ENCODE measurements at regions not wholly inside any gene's neighbourhood (a gene's known extent, or its start where the extent isn't known, plus 50 kb on each side); places are given as distances from the start of the nearest gene placed in this dataset.

DNA sequence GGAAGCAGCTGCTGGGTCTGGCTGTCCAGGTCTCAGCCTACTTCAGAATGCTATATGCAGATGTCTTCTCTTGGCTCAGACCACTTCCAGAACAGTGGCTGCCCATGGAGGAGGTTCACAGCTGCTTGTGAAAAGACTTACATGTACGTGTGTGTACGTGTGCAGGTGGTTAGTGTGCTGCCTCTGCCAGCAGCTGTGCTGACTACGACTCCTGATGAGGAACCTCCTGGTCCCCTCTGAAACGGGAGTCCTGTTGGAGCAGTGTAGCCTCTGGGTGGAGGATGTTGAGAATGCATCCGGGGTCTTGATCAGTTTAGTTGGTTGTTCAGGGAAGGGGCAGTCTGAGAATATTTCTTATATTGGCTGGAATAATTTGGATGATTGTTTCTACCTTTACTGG lies 155.9 kb upstream of the WDR1 start:
- no peaks in the 10 kb centered on the region for H4K20me1 ChIP-seq (replicated peaks; ENCODE audit: insufficient read depth)
- no peaks in the 10 kb centered on the region for H3K4me1 ChIP-seq (ENCODE audit: insufficient read depth)
- no peak overlapping the region for H2AFZ ChIP-seq
- Mint-ChIP-seq H3K4me3 (no peak overlapping the region), H3K27me3 (ENCODE audit: insufficient read depth, low read depth, poor library complexity) (peaks cover 1% of the 10 kb centered on the region), H3K27ac (no peak overlapping the region), H3K36me3 (ENCODE audit: low read depth) (no peaks in the 10 kb centered on the region), H3K4me1 (no peaks in the 10 kb centered on the region), H3K9me3 (no peaks in the 10 kb centered on the region)
- H3K27me3 ChIP-seq (ENCODE audit: insufficient read depth), result no peaks in the 10 kb centered on the region
- no peak overlapping the region for H3K4me2 ChIP-seq
- no peak for TF ChIP-seq STAT1 (IDR thresholded peaks at IDR 0.05; ENCODE audit: unreplicated experiment)
- TF ChIP-seq, protein P1, sequence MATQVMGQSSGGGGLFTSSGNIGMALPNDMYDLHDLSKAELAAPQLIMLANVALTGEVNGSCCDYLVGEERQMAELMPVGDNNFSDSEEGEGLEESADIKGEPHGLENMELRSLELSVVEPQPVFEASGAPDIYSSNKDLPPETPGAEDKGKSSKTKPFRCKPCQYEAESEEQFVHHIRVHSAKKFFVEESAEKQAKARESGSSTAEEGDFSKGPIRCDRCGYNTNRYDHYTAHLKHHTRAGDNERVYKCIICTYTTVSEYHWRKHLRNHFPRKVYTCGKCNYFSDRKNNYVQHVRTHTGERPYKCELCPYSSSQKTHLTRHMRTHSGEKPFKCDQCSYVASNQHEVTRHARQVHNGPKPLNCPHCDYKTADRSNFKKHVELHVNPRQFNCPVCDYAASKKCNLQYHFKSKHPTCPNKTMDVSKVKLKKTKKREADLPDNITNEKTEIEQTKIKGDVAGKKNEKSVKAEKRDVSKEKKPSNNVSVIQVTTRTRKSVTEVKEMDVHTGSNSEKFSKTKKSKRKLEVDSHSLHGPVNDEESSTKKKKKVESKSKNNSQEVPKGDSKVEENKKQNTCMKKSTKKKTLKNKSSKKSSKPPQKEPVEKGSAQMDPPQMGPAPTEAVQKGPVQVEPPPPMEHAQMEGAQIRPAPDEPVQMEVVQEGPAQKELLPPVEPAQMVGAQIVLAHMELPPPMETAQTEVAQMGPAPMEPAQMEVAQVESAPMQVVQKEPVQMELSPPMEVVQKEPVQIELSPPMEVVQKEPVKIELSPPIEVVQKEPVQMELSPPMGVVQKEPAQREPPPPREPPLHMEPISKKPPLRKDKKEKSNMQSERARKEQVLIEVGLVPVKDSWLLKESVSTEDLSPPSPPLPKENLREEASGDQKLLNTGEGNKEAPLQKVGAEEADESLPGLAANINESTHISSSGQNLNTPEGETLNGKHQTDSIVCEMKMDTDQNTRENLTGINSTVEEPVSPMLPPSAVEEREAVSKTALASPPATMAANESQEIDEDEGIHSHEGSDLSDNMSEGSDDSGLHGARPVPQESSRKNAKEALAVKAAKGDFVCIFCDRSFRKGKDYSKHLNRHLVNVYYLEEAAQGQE (IDR thresholded peaks at IDR 0.05; ENCODE audit: unreplicated experiment), result no peak
- no peak for TF ChIP-seq CREB1 (CRISPR knock-in tag; IDR thresholded peaks at IDR 0.05; ENCODE audit: low read depth)
- H3K36me3 ChIP-seq (ENCODE audit: insufficient read depth), result no peaks in the 10 kb centered on the region
- peaks cover 8% of the 10 kb centered on the region for H3K9me2 ChIP-seq (ENCODE audit: insufficient read depth)
- ATAC-seq, result no peak
- H3K27ac ChIP-seq (ENCODE audit: low read depth), result no peak overlapping the region
- no peaks in the 10 kb centered on the region for H3F3A ChIP-seq (replicated peaks; ENCODE audit: low read depth)
- H3K79me2 ChIP-seq (replicated peaks; ENCODE audit: insufficient read depth), result no peaks in the 10 kb centered on the region
- no peak overlapping the region for H3K4me3 ChIP-seq
- DNase-seq (ENCODE audit: low spot score), result no peak

DNA sequence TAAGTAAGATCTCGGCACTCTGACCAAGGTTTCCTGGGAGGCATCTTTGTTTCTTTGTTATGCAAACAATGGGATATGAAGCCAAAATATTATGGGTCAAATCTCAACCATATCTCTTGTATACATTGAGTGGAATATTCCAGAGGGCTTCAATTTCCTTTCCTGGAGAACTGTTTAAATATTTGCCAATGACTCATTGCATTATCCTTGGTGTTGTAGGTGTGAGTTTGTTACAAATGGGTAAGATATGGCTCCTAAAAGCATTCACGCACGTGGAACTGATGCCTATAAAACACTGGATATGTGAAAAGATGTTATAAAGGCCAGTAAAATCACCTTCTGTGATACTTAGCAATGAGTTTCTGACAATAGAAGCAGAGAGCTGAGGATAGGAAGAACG lies 150.5 kb upstream of the WDR1 start:
- H3K79me2 ChIP-seq (replicated peaks; ENCODE audit: insufficient read depth), result no peaks in the 10 kb centered on the region
- Mint-ChIP-seq H3K4me1 (no peaks in the 10 kb centered on the region), H3K36me3 (ENCODE audit: low read depth) (no peaks in the 10 kb centered on the region), H3K27ac (no peak overlapping the region), H3K9me3 (no peaks in the 10 kb centered on the region), H3K4me3 (no peak overlapping the region), H3K27me3 (ENCODE audit: insufficient read depth, low read depth, poor library complexity) (peaks cover 1% of the 10 kb centered on the region)
- no peak for DNase-seq (ENCODE audit: low spot score)
- H3K9me2 ChIP-seq (ENCODE audit: insufficient read depth), result peaks cover 8% of the 10 kb centered on the region; the same call in 1 of the 2 replicates
- H3K36me3 ChIP-seq (ENCODE audit: insufficient read depth), result no peaks in the 10 kb centered on the region
- H3K27me3 ChIP-seq (ENCODE audit: insufficient read depth), result no peaks in the 10 kb centered on the region
- no peak for ATAC-seq
- H3K27ac ChIP-seq (ENCODE audit: low read depth), result no peak overlapping the region
- H3K4me1 ChIP-seq (ENCODE audit: insufficient read depth), result no peaks in the 10 kb centered on the region
- no peak overlapping the region for H3K4me3 ChIP-seq
- H3F3A ChIP-seq (replicated peaks; ENCODE audit: low read depth), result no peaks in the 10 kb centered on the region
- TF ChIP-seq ZNF331 (CRISPR knock-in tag; IDR thresholded peaks at IDR 0.05; ENCODE audit: low read depth) (no peak), JUNB (IDR thresholded peaks at IDR 0.05; ENCODE audit: unreplicated experiment) (no peak)
- TF ChIP-seq, protein P2, sequence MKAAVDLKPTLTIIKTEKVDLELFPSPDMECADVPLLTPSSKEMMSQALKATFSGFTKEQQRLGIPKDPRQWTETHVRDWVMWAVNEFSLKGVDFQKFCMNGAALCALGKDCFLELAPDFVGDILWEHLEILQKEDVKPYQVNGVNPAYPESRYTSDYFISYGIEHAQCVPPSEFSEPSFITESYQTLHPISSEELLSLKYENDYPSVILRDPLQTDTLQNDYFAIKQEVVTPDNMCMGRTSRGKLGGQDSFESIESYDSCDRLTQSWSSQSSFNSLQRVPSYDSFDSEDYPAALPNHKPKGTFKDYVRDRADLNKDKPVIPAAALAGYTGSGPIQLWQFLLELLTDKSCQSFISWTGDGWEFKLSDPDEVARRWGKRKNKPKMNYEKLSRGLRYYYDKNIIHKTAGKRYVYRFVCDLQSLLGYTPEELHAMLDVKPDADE (IDR thresholded peaks at IDR 0.05), result no peak
- H3K4me2 ChIP-seq, result no peak overlapping the region
- H4K20me1 ChIP-seq (replicated peaks; ENCODE audit: insufficient read depth), result no peaks in the 10 kb centered on the region
- H2AFZ ChIP-seq, result no peak overlapping the region

DNA sequence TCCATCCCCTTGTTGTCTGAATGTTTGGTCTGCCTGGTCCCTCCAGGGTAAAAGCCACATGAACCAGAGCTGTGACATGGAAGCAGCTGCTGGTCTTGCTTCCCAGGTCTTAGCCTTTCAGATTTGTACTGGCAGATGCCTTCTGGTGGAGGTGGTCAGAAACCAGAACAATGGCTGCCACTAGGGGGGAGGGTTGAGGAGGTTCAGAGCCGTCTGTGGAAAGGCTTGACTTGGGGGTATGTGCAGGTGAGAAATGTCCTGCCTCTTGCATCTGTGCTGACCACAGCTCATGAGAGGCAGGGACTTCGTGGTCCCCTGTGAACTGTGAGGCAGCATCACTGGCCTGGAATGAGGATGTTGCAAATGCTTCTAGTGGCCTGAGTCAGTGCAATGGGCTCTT lies 144.2 kb upstream of the WDR1 start:
- H3K79me2 ChIP-seq (replicated peaks; ENCODE audit: insufficient read depth), result no peaks in the 10 kb centered on the region
- no peak overlapping the region for H3K4me3 ChIP-seq
- Mint-ChIP-seq H3K27me3 (ENCODE audit: insufficient read depth, low read depth, poor library complexity) (no peaks in the 10 kb centered on the region), H3K4me3 (no peak overlapping the region), H3K36me3 (ENCODE audit: low read depth) (no peaks in the 10 kb centered on the region), H3K4me1 (no peaks in the 10 kb centered on the region), H3K9me3 (no peaks in the 10 kb centered on the region; the same call in 2 of the 3 replicates), H3K27ac (no peak overlapping the region)
- no peak overlapping the region for H3K4me2 ChIP-seq
- H4K20me1 ChIP-seq (replicated peaks; ENCODE audit: insufficient read depth), result no peaks in the 10 kb centered on the region
- no peak for TF ChIP-seq NANOG (IDR thresholded peaks at IDR 0.05; ENCODE audit: borderline replicate concordance)
- TF ChIP-seq, protein P3, sequence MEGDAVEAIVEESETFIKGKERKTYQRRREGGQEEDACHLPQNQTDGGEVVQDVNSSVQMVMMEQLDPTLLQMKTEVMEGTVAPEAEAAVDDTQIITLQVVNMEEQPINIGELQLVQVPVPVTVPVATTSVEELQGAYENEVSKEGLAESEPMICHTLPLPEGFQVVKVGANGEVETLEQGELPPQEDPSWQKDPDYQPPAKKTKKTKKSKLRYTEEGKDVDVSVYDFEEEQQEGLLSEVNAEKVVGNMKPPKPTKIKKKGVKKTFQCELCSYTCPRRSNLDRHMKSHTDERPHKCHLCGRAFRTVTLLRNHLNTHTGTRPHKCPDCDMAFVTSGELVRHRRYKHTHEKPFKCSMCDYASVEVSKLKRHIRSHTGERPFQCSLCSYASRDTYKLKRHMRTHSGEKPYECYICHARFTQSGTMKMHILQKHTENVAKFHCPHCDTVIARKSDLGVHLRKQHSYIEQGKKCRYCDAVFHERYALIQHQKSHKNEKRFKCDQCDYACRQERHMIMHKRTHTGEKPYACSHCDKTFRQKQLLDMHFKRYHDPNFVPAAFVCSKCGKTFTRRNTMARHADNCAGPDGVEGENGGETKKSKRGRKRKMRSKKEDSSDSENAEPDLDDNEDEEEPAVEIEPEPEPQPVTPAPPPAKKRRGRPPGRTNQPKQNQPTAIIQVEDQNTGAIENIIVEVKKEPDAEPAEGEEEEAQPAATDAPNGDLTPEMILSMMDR (conservative IDR thresholded peaks at IDR 0.05; ENCODE audit: low read depth in 2 of 2), result peak in 1 of 2 experiments; percentile 35; a peak in 2 of 4 replicates
- TF ChIP-seq STAT1 (IDR thresholded peaks at IDR 0.05; ENCODE audit: unreplicated experiment), result no peak
- TF ChIP-seq EZH2 (IDR thresholded peaks at IDR 0.05; ENCODE audit: low read depth, unreplicated experiment), result no peak
- peak; percentile 2 for DNase-seq (ENCODE audit: low spot score)
- ATAC-seq, result no peak
- no peaks in the 10 kb centered on the region for H3K36me3 ChIP-seq (ENCODE audit: insufficient read depth)
- no peak overlapping the region for H3K27ac ChIP-seq (ENCODE audit: low read depth)
- H2AFZ ChIP-seq, result no peak overlapping the region
- no peaks in the 10 kb centered on the region for H3K27me3 ChIP-seq (ENCODE audit: insufficient read depth)
- H3K9me2 ChIP-seq (ENCODE audit: insufficient read depth), result peaks cover 29% of the 10 kb centered on the region
- no peaks in the 10 kb centered on the region for H3F3A ChIP-seq (replicated peaks; ENCODE audit: low read depth)
- no peaks in the 10 kb centered on the region for H3K4me1 ChIP-seq (ENCODE audit: insufficient read depth)

Data from GM23338 (cell line).